Neural cell (in vitro differentiated cells): ENCODE measurements at regions not wholly inside any gene's neighbourhood (a gene's known extent, or its start where the extent isn't known, plus 50 kb on each side); places are given as distances from the start of the nearest gene placed in this dataset.

Experiments
- EZH2 ChIP-seq: fragments of 200-600, 300-800 bp; shearing (Covaris generic), sonication (generic); IDR thresholded peaks from 2 replicates; pipeline ENCODE4 v1.6.1; 2014; ENCODE audit warnings: antibody characterized with exemption, low read length, borderline replicate concordance, mild to moderate bottlenecking; ENCODE audit not compliant: insufficient read depth, poor library complexity, severe bottlenecking
- POLR2AphosphoS5 ChIP-seq: IDR thresholded peaks from 2 replicates; pipeline ENCODE4 v1.6.1; 2012
- TAF1 ChIP-seq: IDR thresholded peaks from 2 replicates; pipeline ENCODE4 v1.6.1; 2012; ENCODE audit warnings: low read depth

DNA sequence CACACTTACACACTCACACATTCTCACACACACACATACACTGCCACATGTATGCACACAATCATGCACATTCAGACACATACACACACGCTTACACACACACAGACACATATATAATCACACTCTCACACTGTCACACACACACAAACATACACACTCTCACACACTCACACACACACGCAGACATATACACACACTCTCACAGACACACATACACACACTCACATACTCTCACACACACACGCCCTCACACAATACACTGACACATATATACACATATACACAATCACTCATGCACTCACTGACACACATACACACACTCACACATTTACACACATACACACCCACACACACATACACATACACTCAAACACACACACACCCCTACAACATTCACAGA is 435.3 kb upstream of the FRG1 start:
- TF ChIP-seq TAF1 (no peak), POLR2AphosphoS5 (no peak), EZH2 (no peak)
